Neural progenitor cell (in vitro differentiated cells): ENCODE measurements at regions not wholly inside any gene's neighbourhood (a gene's known extent, or its start where the extent isn't known, plus 50 kb on each side); places are given as distances from the start of the nearest gene placed in this dataset.

ENCODE experiments used
- DNase-seq: peaks from one replicate; pipeline ENCODE4 v3.0.0-alpha.2; 2016; ENCODE audit warnings: low spot score
- H2AFZ ChIP-seq: fragments of 200-600 bp; sonication (generic); replicated peaks from 2 replicates; pipeline ENCODE4 v1.6.1; 2016; ENCODE audit warnings: antibody characterized with exemption
- H3F3A ChIP-seq: fragments of 200-600 bp; sonication (generic); 2 replicates; pipeline ENCODE4 v1.6.1; 2016; ENCODE audit warnings: antibody characterized with exemption, low read depth
- H3K27ac ChIP-seq: fragments of 200-600 bp; sonication (generic); 2 replicates; pipeline ENCODE4 v1.5.1; 2016; ENCODE audit warnings: mild to moderate bottlenecking
- H3K27me3 ChIP-seq: fragments of 200-600 bp; sonication (generic); 2 replicates; pipeline ENCODE4 v1.6.1; 2016; ENCODE audit warnings: mild to moderate bottlenecking, moderate library complexity
- H3K36me3 ChIP-seq: fragments of 200-600 bp; sonication (generic); 2 replicates; pipeline ENCODE4 v1.5.1; 2016
- H3K4me1 ChIP-seq: fragments of 200-600 bp; sonication (generic); 2 replicates; pipeline ENCODE4 v1.6.1; 2016; ENCODE audit warnings: mixed run types
- H3K4me2 ChIP-seq: fragments of 200-600 bp; sonication (generic); 2 replicates; pipeline ENCODE4 v1.6.1; 2016
- H3K4me3 ChIP-seq: fragments of 200-600 bp; sonication (generic); 2 replicates; pipeline ENCODE4 v1.5.1; 2016
- H3K79me2 ChIP-seq: fragments of 200-600 bp; sonication (generic); 2 replicates; pipeline ENCODE4 v1.6.1; 2016; ENCODE audit warnings: low read depth
- H3K9ac ChIP-seq: fragments of 200-600 bp; sonication (generic); 2 replicates; pipeline ENCODE4 v1.6.1; 2016
- H3K9me3 ChIP-seq: fragments of 200-600 bp; sonication (generic); 2 replicates; pipeline ENCODE4 v1.5.1; 2016; ENCODE audit warnings: low read depth
- H4K20me1 ChIP-seq: fragments of 200-600 bp; sonication (generic); 2 replicates; pipeline ENCODE4 v1.6.1; 2016; ENCODE audit warnings: low read depth
- H3K27ac Mint-ChIP-seq: 3 replicates; pipeline ENCODE4 v1.8.0; 2021; ENCODE audit warnings: mixed read lengths
- H3K27me3 Mint-ChIP-seq: 2 replicates; pipeline ENCODE4 v1.8.0; 2022; ENCODE audit warnings: low read depth, mild to moderate bottlenecking, inconsistent platforms, moderate library complexity, mixed read lengths; ENCODE audit not compliant: insufficient read depth
- H3K36me3 Mint-ChIP-seq: 3 replicates; pipeline ENCODE4 v1.8.0; 2021; ENCODE audit warnings: mixed read lengths
- H3K4me1 Mint-ChIP-seq: 3 replicates; pipeline ENCODE4 v1.8.0; 2021; ENCODE audit warnings: mixed read lengths
- H3K4me3 Mint-ChIP-seq: 3 replicates; pipeline ENCODE4 v1.8.0; 2021; ENCODE audit warnings: mild to moderate bottlenecking, moderate library complexity, mixed read lengths
- H3K9me3 Mint-ChIP-seq: 3 replicates; pipeline ENCODE4 v1.8.0; 2020; ENCODE audit warnings: mixed read lengths
- CTCF ChIP-seq: fragments of 200-600 bp; sonication (generic); IDR thresholded peaks from 2 replicates; pipeline ENCODE4 v1.5.1; 2017; ENCODE audit warnings: antibody characterized with exemption, mild to moderate bottlenecking
- EZH2 ChIP-seq: fragments of 200-600 bp; sonication (generic); IDR thresholded peaks from 2 replicates; pipeline ENCODE4 v1.6.1; 2017; ENCODE audit warnings: antibody characterized with exemption, mild to moderate bottlenecking, moderate library complexity
- EZH2phosphoT487 ChIP-seq: fragments of 200-600 bp; sonication (generic); IDR thresholded peaks from 2 replicates; pipeline ENCODE4 v1.6.1; 2017; ENCODE audit warnings: antibody characterized with exemption

- Mint-ChIP-seq H3K4me1 (no peaks in the 10 kb centered on the region), H3K27ac (no peak overlapping the region)
- H3K4me2 ChIP-seq: no peak overlapping the region
Observed at GRCh38 chr13:27696731-27697130, 75.0 kb downstream of the POLR1D start.

GRCh38 chr13:27699952-27700351 is 78.3 kb downstream of the POLR1D start:
- no peak overlapping the region for H3K4me2 ChIP-seq
- H3K27ac ChIP-seq: no peak overlapping the region
- H3K9ac ChIP-seq: no peak overlapping the region
- no peak overlapping the region for H3K4me3 ChIP-seq
- no peaks in the 10 kb centered on the region for H3K27me3 ChIP-seq
- TF ChIP-seq EZH2phosphoT487 (no peak), EZH2 (no peak), CTCF (no peak)
- H3K4me1 ChIP-seq: no peaks in the 10 kb centered on the region
- H3K36me3 ChIP-seq: no peaks in the 10 kb centered on the region
- peaks cover 3% of the 10 kb centered on the region for H3K9me3 ChIP-seq
- H3K79me2 ChIP-seq: no peaks in the 10 kb centered on the region
- no peaks in the 10 kb centered on the region for H3K36me3 Mint-ChIP-seq
- H3K27ac Mint-ChIP-seq: no peak overlapping the region
- H3F3A ChIP-seq: no peaks in the 10 kb centered on the region
- no peak for DNase-seq
- H2AFZ ChIP-seq: no peak overlapping the region
- H4K20me1 ChIP-seq: no peaks in the 10 kb centered on the region
- no peak overlapping the region for H3K4me3 Mint-ChIP-seq
- peaks cover 23% of the 10 kb centered on the region for H3K9me3 Mint-ChIP-seq
- peaks cover 2% of the 10 kb centered on the region for H3K27me3 Mint-ChIP-seq
- no peaks in the 10 kb centered on the region for H3K4me1 Mint-ChIP-seq

More at GRCh38 chr13:27696731-27697130, 75.0 kb downstream of the POLR1D start:
- H3K36me3 ChIP-seq: no peaks in the 10 kb centered on the region
- DNase-seq: no peak
- no peak overlapping the region for H3K27ac ChIP-seq
- TF ChIP-seq CTCF (no peak), EZH2phosphoT487 (no peak), EZH2 (no peak)
- Mint-ChIP-seq H3K9me3 (peaks cover 13% of the 10 kb centered on the region), H3K27me3 (peaks cover 4% of the 10 kb centered on the region), H3K36me3 (no peaks in the 10 kb centered on the region), H3K4me3 (no peak overlapping the region)
- no peaks in the 10 kb centered on the region for H3K4me1 ChIP-seq
- no peak overlapping the region for H2AFZ ChIP-seq
- no peak overlapping the region for H3K4me3 ChIP-seq
- H3F3A ChIP-seq: no peaks in the 10 kb centered on the region
- H3K79me2 ChIP-seq: no peaks in the 10 kb centered on the region
- no peaks in the 10 kb centered on the region for H3K27me3 ChIP-seq
- no peak overlapping the region for H3K9ac ChIP-seq
- peaks cover 3% of the 10 kb centered on the region for H3K9me3 ChIP-seq
- no peaks in the 10 kb centered on the region for H4K20me1 ChIP-seq

GRCh38 chr13:27704681-27705080 is 83.0 kb downstream of the POLR1D start:
- Histone ChIP-seq H4K20me1 (no peaks in the 10 kb centered on the region), H3K27ac (no peak overlapping the region), H3K79me2 (no peaks in the 10 kb centered on the region), H3K4me2 (no peak overlapping the region), H3K36me3 (no peaks in the 10 kb centered on the region), H3K4me1 (no peaks in the 10 kb centered on the region), H3K9me3 (peaks cover 3% of the 10 kb centered on the region), H3F3A (no peaks in the 10 kb centered on the region), H3K27me3 (no peaks in the 10 kb centered on the region), H2AFZ (no peak overlapping the region), H3K9ac (no peak overlapping the region), H3K4me3 (no peak overlapping the region)
- no peak overlapping the region for H3K4me3 Mint-ChIP-seq
- TF ChIP-seq EZH2: no peak
- TF ChIP-seq CTCF: no peak
- no peak for TF ChIP-seq EZH2phosphoT487
- no peak overlapping the region for H3K27ac Mint-ChIP-seq
- no peak for DNase-seq
- no peaks in the 10 kb centered on the region for H3K4me1 Mint-ChIP-seq
- H3K9me3 Mint-ChIP-seq: peaks cover 22% of the 10 kb centered on the region
- H3K36me3 Mint-ChIP-seq: no peaks in the 10 kb centered on the region
- peaks cover 7% of the 10 kb centered on the region for H3K27me3 Mint-ChIP-seq
